GM12865 (cell line): ENCODE measurements at regions not wholly inside any gene's neighbourhood (a gene's known extent, or its start where the extent isn't known, plus 50 kb on each side); places are given as distances from the start of the nearest gene placed in this dataset.
"Not testable (repeated sequence)": the region's sequence is repeated elsewhere in the genome, so short reads cannot be mapped to it uniquely, and the experiment has no call there.

Source experiments
- DNase-seq: peaks from one replicate; pipeline ENCODE4 v3.0.0; 2010; ENCODE audit warnings: low read depth
- H3K4me3 ChIP-seq: 2 replicates; pipeline ENCODE4 v1.5.1; 2011; ENCODE audit warnings: mild to moderate bottlenecking, low read depth, low read length, control low read depth
- CTCF ChIP-seq: IDR thresholded peaks from 2 replicates; pipeline ENCODE4 v1.5.1; 2011; ENCODE audit warnings: low read length, control low read depth, low read depth, inconsistent platforms; ENCODE audit not compliant: insufficient read depth; ENCODE audit errors: missing control alignments

GRCh38 chr22:47872761-47873535, 1110.5 kb downstream of the TBC1D22A start:
- TF ChIP-seq CTCF: no peak
- DNase-seq: no peak
- H3K4me3 ChIP-seq: no peak overlapping the region

- TF ChIP-seq CTCF: no peak
- H3K4me3 ChIP-seq: no peak overlapping the region
- no peak for DNase-seq
These were observed 1103.2 kb downstream of the TBC1D22A start for GRCh38 chr22:47865626-47866025.

DNA sequence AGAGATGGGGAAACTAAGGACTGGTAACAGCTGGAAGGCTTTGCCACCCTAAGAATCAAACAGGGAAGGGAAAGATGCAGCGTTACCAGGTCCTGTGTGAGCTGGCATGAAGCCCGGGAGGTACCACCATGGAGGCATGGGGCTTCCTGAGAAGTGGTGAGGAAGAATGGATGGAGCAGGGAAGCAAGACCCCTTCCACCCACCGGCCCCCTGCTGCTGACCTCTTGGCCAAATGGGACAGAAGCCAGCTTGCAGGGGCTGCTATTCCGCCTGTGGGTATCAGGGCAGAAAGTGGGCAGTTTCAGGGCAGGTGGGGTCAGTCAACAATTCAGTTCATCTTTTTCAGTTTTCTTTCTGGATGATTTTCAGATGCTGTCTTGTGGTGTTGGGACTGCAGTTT, 1099.9 kb downstream of the TBC1D22A start:
- TF ChIP-seq CTCF: no peak
- H3K4me3 ChIP-seq: no peak overlapping the region
- DNase-seq: no peak

DNA sequence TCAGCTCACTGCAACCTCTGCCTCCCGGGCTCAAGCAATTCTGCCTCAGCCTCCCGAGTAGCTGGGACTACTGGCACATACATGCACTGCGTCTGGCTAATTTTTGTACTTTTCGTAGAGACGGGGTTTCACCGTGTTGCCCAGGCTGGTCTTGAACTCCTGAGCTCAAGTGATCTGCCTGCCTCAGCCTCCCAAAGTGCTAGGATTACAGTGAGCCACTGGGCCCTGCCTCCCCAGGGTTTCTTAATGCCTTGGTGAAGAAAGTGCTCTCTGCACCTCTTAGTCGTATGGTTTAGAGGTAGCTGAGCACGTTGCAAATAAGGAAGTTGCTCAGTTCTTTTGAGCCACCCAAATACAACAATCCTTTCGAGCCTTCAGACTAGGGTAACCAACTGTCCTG, 1098.5 kb downstream of the TBC1D22A start:
- H3K4me3 ChIP-seq: not testable (repeated sequence)

GRCh38 chr22:47859881-47860525, 1097.6 kb downstream of the TBC1D22A start:
- no peak for TF ChIP-seq CTCF
- DNase-seq: no peak
- no peak overlapping the region for H3K4me3 ChIP-seq

More for the DNA sequence above, 1098.5 kb downstream of the TBC1D22A start:
- not testable (repeated sequence) for DNase-seq

- TF ChIP-seq CTCF: no peak
- H3K4me3 ChIP-seq: no peak overlapping the region
- no peak for DNase-seq
These were observed 1096.4 kb downstream of the TBC1D22A start for GRCh38 chr22:47858773-47859306.

- H3K4me3 ChIP-seq: no peak overlapping the region
- DNase-seq: no peak
- no peak for TF ChIP-seq CTCF
These were observed 1092.2 kb downstream of the TBC1D22A start for GRCh38 chr22:47854680-47855079.
